Fibroblast of pulmonary artery (primary cell): ENCODE measurements at regions not wholly inside any gene's neighbourhood (a gene's known extent, or its start where the extent isn't known, plus 50 kb on each side); places are given as distances from the start of the nearest gene placed in this dataset.

ENCODE experiments used
- DNase-seq: peaks from one replicate; pipeline ENCODE4 v3.0.0-alpha.2; 2010; ENCODE audit warnings: low read depth
- H3K4me3 ChIP-seq: replicated peaks from 2 replicates; pipeline ENCODE4 v1.5.1; 2011; ENCODE audit warnings: low read depth, mild to moderate bottlenecking, control low read depth, low read length, moderate library complexity
- CTCF ChIP-seq: IDR thresholded peaks from 2 replicates; pipeline ENCODE4 v1.5.1; 2011; ENCODE audit warnings: mild to moderate bottlenecking, control low read depth, low read length, inconsistent platforms; ENCODE audit errors: missing control alignments

- no peak for DNase-seq
- no peak for TF ChIP-seq CTCF
- H3K4me3 ChIP-seq: no peak overlapping the region
Observed at GRCh38 chr5:54661111-54661510, 143.6 kb downstream of the SNX18 start.

- no peak overlapping the region for H3K4me3 ChIP-seq
- DNase-seq: no peak
- no peak for TF ChIP-seq CTCF
Observed at GRCh38 chr5:54659700-54660131, 142.2 kb downstream of the SNX18 start.

DNA sequence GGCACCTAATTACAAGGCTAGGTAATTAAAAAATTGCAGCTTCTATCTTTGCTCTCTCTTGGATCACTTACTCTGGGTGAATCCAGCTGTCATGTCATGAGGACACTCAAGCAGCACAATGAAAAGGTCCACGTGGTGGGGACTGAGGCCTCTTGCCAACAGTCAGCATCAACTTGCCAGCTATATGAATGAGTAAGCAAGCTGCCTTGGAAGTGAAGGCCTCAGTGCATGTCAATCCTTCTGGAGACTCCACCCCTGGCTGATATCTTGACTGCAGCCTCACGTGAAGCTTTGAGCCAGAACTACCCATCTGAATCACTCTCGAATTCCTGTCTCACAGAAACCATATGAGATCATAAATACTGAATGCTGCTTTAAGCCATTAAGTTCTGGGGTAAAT, 140.5 kb downstream of the SNX18 start:
- no peak for TF ChIP-seq CTCF
- no peak overlapping the region for H3K4me3 ChIP-seq
- peak; percentile 61 for DNase-seq

GRCh38 chr5:54656261-54656728, 138.7 kb downstream of the SNX18 start:
- no peak overlapping the region for H3K4me3 ChIP-seq
- DNase-seq: peak; percentile 50
- no peak for TF ChIP-seq CTCF

DNA sequence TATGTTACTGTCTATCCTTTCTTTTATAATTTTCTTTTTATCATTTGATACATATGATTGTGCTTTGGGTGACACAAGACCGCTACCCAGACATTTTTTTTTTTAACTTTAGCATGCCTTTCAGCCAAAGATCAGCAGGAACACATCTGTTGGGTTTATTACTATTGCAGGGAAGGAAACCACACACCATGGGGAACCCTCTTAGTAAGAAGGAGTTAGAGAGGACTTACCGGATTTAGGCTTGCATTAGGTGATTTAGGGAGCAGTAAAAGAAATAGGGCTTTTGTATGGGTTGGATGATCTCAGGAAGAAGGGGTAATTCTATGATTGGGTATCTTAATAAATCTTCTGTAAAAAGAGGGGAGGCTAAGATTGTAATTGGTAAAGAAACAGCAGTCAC, 138.2 kb downstream of the SNX18 start:
- no peak for DNase-seq
- no peak for TF ChIP-seq CTCF
- no peak overlapping the region for H3K4me3 ChIP-seq

GRCh38 chr5:54655266-54655665, 137.7 kb downstream of the SNX18 start:
- no peak for DNase-seq
- no peak overlapping the region for H3K4me3 ChIP-seq
- TF ChIP-seq CTCF: no peak

- H3K4me3 ChIP-seq: no peak overlapping the region
- TF ChIP-seq CTCF: no peak
- DNase-seq: no peak
Observed at GRCh38 chr5:54653956-54654614, 136.5 kb downstream of the SNX18 start.
